GM13977 (cell line): ENCODE measurements at regions not wholly inside any gene's neighbourhood (a gene's known extent, or its start where the extent isn't known, plus 50 kb on each side); places are given as distances from the start of the nearest gene placed in this dataset.

Experiments
- DNase-seq: peaks from one replicate; pipeline ENCODE4 v3.0.0; 2012; ENCODE audit warnings: low spot score
- CTCF ChIP-seq: IDR thresholded peaks from 2 replicates; pipeline ENCODE4 v1.5.1; 2012; ENCODE audit warnings: mild to moderate bottlenecking, control low read depth; ENCODE audit not compliant: insufficient read depth; ENCODE audit errors: extremely low read depth, missing control alignments
- in situ Hi-C: fragments of 300-500 bp; cut with MboI; formaldehyde crosslinking; loops from one replicate; pipeline ENCODE4 v1.12.0; 2022; ENCODE audit warnings: low sequenced_read_pairs, low pct_unique_long_range_greater_than_20kb, mixed read lengths, inconsistent platforms; ENCODE audit not compliant: unreplicated experiment

GRCh38 chr4:138728566-138728965 lies 287.0 kb upstream of the NOCT start:
- TF ChIP-seq CTCF, result no peak
- in situ Hi-C loops, result no loop called here
- DNase-seq, result no peak

GRCh38 chr4:138727731-138728130 lies 287.9 kb upstream of the NOCT start:
- DNase-seq, result no peak
- TF ChIP-seq CTCF, result no peak
- in situ Hi-C loops, result no loop called here

- in situ Hi-C loops, result no loop called here
- no peak for TF ChIP-seq CTCF
Measured at GRCh38 chr4:138724530-138724929, 291.1 kb upstream of the NOCT start.

GRCh38 chr4:138716559-138717335 lies 298.8 kb upstream of the NOCT start:
- no peak for DNase-seq
- TF ChIP-seq CTCF, result no peak
- in situ Hi-C loops, result no loop called here

More at GRCh38 chr4:138724530-138724929, 291.1 kb upstream of the NOCT start:
- no peak for DNase-seq

GRCh38 chr4:138710297-138710696 lies 305.3 kb upstream of the NOCT start:
- DNase-seq, result no peak
- TF ChIP-seq CTCF, result no peak
- in situ Hi-C loops, result no loop called here

GRCh38 chr4:138709859-138710258 lies 305.7 kb upstream of the NOCT start:
- in situ Hi-C loops, result no loop called here
- no peak for DNase-seq
- no peak for TF ChIP-seq CTCF
